RKO (cell line): ENCODE measurements at regions not wholly inside any gene's neighbourhood (a gene's known extent, or its start where the extent isn't known, plus 50 kb on each side); places are given as distances from the start of the nearest gene placed in this dataset.
"Not testable (repeated sequence)": the region's sequence is repeated elsewhere in the genome, so short reads cannot be mapped to it uniquely, and the experiment has no call there.

Experiments used
- DNase-seq: peaks from one replicate; pipeline ENCODE4 v3.0.0-alpha.2; 2016; ENCODE audit warnings: low spot score

DNA sequence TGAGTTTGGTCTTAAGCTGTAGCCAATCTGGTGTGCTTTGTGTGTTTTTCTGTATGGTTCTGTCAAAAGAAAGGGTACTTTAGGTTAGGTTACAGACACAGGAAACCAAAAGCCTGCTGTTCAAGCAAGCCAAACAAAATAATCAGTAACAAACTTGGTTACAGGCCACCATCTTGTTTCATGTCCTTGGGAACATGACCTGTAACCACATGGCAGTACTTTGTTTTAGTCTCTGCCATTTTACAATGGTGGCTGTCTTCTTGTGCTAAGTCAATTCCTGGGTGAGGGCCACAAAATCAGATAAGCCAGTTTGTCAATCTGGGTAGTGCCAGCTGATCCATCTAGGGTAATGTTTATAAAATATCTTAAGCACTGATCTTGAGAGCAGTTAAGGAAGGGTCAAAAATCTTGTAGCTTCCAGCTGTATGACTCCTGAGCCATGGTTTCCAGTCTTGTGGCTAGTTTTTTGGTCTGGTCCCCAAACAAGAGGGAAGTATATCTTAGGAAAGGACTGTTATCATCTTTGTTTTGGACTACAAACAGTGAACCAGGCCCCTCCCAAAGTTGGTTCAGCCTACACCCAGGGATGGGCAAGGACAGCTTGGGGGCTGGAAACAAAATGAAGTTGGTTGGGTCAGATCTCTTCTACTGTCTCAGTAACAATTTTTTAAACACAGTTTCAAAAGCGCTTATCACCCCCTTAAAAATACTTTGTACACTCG, 90.0 kb downstream of the IGLL5 start:
- DNase-seq: no peak

- DNase-seq: no peak
Measured at GRCh38 chr22:22978637-22979036, 91.0 kb downstream of the IGLL5 start.

DNA sequence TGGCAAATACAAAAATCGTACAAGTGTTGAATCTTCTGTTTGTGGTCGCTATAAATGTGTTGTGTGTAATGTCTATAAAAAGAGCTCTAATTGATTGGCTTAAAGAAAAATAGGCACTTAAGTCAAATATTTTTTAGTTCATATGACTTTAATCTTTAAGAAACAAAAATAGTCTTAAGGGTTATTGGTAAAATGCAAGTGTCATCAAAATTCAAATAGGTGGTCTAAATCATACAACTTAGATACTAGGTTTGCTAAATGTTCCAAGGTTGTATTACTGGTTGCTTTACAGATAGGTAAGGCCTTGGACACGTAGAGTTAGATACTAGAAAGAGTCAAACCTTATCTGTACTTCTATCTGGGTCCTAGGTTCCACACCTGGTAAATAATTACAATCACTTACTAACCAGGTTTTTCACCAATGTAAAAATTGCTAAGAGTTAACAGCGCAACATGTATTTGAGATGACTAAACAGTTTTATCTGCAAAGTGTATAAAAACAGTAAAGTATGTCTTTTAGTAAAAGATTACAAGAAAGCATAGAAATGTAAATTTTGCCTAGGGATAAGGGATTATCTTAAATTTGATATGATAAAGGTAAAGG, 91.1 kb upstream of the GNAZ start:
- DNase-seq: no peak

- DNase-seq: no peak
Measured at GRCh38 chr22:22979954-22980353, 90.4 kb upstream of the GNAZ start.

DNA sequence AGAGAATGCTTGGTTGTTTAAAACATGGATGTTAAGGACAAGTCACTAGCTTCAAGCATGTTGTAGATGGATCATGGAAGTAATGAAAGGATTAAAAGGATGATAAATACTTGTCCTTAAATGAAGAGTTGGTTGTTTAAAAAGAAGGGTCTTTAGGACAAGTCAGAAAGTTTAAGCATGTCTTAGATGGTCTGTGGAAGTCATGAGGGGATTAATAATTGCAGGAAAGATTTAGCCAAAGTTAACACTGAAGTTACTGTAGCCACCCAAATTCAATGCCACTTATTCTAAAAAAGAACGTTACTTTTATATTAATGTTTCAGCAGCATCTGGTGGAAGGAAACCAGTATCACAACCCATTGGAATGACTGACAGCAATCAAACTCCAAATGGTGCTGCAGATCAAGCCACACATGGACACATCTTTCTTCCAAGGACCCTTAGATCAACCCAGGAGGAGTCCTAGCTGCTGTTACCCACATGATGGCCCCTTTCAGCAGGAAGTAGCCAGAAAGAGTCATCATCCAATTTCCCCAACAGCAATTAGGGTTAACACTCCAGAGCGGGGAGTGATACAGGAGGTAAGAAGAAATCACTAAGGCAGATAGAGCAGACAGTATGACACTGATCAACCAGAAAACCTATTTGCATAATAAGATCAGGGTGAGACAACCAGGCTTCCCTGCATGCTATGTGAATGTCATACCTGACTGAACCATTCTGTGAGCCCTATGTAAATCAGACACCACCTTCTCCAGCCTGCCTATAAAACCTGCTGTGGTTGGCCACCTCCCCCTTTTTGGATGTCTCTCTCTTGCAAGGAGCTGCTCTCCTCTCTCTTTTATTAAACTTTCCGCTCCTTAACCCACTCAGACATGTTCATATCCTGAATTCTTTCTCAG, 88.4 kb upstream of the GNAZ start:
- DNase-seq: no peak

DNA sequence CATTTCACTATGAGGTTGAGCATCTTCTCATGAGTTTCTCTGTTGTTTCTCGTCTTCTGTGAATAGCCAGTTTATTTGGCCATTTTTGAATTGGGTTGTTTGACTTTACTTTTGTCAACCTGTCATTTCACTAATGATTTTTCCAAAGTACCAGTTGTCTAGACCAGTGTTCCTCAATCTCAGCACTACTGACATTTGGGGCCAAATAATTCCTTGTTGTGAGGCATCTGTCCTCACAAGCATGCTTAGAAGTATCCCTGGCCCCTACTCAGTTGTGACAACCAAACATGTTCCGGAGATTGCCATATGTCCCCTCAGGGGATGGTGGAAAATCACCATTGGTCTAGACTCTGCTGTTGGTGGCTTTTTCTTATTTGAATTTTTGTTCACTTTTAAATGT, 87.7 kb upstream of the GNAZ start:
- DNase-seq: no peak

- DNase-seq: no peak
Measured at GRCh38 chr22:22983123-22983522, 87.2 kb upstream of the GNAZ start.

GRCh38 chr22:22983816-22984215, 86.5 kb upstream of the GNAZ start:
- DNase-seq: no peak

- no peak for DNase-seq
Measured at GRCh38 chr22:22984967-22985366, 85.4 kb upstream of the GNAZ start.

GRCh38 chr22:22986008-22986407, 84.3 kb upstream of the GNAZ start:
- no peak for DNase-seq

GRCh38 chr22:22986640-22987039, 83.7 kb upstream of the GNAZ start:
- no peak for DNase-seq

GRCh38 chr22:22988150-22988549, 82.2 kb upstream of the GNAZ start:
- no peak for DNase-seq

DNA sequence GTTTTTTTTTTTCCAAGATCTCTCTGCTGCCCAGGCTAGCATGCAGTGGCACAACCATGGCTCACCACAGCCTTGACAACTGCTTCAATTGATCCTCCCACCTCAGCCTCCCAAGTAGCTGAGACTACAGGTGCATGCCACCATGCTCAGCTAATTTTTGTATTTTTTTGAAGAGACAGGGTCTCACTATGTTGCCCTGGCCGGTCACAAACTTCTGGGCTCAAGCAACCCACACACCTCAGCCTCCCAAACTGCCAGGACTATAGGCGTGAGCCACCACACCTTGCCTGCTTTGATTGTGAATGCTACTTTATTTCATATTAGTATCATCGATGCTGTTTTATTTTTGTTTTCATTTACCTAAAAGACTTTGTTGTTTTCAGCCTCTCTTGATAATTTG, 81.5 kb upstream of the GNAZ start:
- no peak for DNase-seq

DNA sequence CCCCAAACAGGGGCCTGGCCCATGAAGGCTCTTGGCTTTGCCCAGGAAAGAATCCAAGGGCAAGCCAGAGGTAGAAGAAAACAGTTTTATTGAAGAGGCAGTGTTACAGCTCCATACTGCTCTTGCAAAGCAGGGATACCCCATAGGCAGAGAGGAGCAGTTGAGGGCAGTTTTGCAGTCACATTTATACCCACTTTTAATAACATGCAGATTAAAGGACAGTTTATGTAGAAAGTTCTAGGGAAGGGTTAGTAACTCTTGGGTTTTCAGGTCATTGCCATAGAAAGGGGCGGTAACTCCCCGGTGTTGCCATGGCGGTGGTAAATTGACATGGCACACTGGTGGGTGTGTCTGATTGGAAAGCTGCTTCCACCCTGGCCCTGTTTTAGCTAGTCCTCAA, 80.5 kb upstream of the GNAZ start:
- DNase-seq: no peak

GRCh38 chr22:22990711-22991505, 79.4 kb upstream of the GNAZ start:
- not testable (repeated sequence) for DNase-seq

- DNase-seq: no peak
Measured at GRCh38 chr22:22992474-22992873, 77.8 kb upstream of the GNAZ start.

DNA sequence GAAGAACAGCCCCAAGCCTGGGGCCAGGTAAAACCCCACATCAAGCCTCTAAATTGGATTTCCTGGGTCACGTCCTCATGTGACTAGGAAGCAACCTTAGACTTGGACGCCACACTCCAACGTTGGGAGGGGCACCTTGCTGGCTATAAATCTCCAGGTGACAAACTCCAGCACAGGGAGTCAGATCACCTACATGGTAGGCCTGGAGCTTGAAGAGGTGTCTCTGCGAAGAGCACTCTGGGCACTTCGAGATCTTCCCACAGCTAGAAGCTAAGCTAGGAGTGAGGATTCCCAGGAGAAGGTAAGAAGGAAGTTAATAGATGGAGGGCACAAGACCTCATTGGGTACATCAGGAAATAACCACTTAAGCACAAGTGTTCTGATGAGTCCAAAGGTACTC, 77.1 kb upstream of the GNAZ start:
- DNase-seq: no peak

DNA sequence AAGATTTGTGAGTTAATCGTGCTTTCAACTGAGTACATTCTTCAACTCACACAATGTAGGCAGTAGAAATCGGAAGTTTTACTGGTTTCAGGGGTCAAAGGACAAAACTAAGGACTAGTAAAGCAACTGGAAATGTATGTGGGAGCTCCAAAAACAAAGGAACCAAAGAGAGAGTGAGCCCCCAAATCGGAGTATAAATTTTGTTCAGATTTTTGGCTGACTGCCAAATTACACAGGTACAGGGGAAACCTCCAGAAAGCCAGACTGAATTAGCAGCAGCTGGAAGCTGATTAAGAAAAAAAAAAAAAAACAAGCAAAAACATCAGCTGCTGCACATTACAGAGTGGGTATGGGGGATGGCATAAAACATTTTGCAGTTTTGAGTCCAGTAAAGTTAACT, 75.2 kb upstream of the GNAZ start:
- DNase-seq: no peak

DNA sequence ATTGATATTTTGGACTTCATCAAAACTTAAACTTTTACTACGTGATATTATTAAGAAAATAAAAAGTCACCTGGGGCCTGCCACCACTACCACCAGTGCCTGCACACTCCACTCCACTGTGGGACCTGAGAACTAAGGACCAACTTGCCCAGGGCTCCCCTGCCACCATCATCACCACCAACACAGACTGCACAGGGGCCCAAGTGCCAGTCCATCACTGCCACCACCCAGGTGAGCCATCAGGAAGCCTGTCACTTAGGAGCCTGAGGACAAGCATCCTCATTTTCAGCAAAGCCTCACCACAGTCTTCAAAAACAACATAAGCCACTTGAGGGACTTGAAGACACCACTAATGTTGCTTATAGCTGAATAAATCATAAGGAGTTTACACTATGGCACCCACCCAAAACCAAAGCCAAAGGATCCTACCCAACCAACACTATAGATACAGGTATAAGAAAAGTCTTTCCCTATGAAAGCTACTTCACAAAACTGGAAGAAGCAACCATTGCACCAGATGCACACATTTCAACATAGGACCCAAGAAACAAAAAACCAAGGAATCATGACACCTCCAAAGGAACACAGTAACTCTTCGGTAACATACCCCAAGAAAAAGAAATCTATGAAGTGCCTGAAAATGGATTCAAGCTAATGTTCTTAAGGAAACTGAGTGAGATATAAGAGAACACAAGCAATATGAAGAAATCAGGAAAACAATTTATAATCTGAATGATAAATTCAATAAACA, 73.6 kb upstream of the GNAZ start:
- no peak for DNase-seq

DNA sequence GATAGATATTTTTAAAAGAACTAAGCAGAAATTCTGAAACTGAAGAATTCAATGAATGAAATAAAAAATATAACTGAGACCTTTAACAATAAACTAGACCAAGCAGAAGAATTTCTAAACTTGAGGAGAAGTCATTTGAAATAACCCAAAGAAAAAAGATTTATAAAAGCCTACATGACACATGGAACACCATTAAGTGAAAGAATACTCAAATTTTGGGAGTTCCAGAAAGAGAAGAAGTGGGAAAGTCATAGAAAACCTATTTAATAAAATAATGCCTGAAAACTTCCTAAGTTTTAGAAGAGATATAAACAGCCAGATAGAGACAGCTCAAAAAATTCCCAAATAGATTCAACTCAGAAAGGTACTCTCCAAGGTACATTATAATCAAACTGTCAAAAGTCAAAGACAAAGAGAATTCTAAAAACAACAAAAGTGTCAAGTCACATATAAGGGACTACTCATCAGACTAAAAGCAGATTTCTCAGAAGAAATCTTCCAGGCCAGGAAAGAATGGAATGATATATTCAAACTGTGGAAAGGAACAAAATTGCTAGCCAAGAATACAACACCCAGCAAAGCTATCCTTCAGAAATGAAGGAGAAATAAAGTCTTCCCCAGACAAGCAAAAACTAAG, 72.9 kb upstream of the GNAZ start:
- DNase-seq: no peak

GRCh38 chr22:22997988-22998387, 72.3 kb upstream of the GNAZ start:
- no peak for DNase-seq
